Panc1 (cell line): ENCODE measurements at regions not wholly inside any gene's neighbourhood (a gene's known extent, or its start where the extent isn't known, plus 50 kb on each side); places are given as distances from the start of the nearest gene placed in this dataset.

ENCODE experiments used
- ATAC-seq: fragments of 200-7000 bp; cut with Tn5 transposase; 2 replicates; pipeline ENCODE4 v1.9.1; 2020; ENCODE audit warnings: mild to moderate bottlenecking, moderate library complexity
- BruUV-seq: library from RNA; stranded (reverse); fragments of 400-500 nt; replicated peaks from 2 replicates; lab custom pipeline; 2021; lab: Mats Ljungman, UMichigan
- CTCF ChIA-PET: fragments of 300-600 bp; sonication (Branson Sonifier 250); formaldehyde crosslinking; loops from one replicate; lab custom pipeline; 2022; ENCODE audit warnings: antibody characterized with exemption; lab: Charles Lee
- POLR2A ChIA-PET: fragments of 300-600 bp; sonication (Branson Sonifier 250); formaldehyde crosslinking; loops from one replicate; lab custom pipeline; 2022; ENCODE audit warnings: antibody characterized with exemption; lab: Charles Lee
- DNase-seq: peaks from one replicate; pipeline ENCODE4 v3.0.0-alpha.2; 2010; ENCODE audit warnings: low read depth, low spot score
- H3K27ac ChIP-seq: 2 replicates; pipeline ENCODE4 v1.5.1; 2011; ENCODE audit warnings: mild to moderate bottlenecking, low read length, inconsistent platforms
- H3K27me3 ChIP-seq: fragments of 200-500 bp; sonication (Bioruptor generic); 2 replicates; pipeline ENCODE4 v1.6.0; 2014; ENCODE audit warnings: low read length, inconsistent platforms; ENCODE audit not compliant: control insufficient read depth, insufficient read depth
- H3K36me3 ChIP-seq: fragments of 200-500 bp; sonication (Bioruptor generic); 2 replicates; pipeline ENCODE4 v1.5.1; 2014; ENCODE audit warnings: inconsistent platforms, mild to moderate bottlenecking, low read length, moderate library complexity; ENCODE audit not compliant: control insufficient read depth, insufficient read depth
- H3K4me1 ChIP-seq: 2 replicates; pipeline ENCODE4 v1.5.1; 2011; ENCODE audit warnings: inconsistent platforms, mild to moderate bottlenecking, low read length, moderate library complexity; ENCODE audit not compliant: control insufficient read depth, insufficient read depth
- H3K4me3 ChIP-seq, 2 experiments: 2 replicates each; pipeline ENCODE4 v1.5.1; 2011 to 2012; ENCODE audit warnings: low read depth in 2 of 2, low read length in 2 of 2, mild to moderate bottlenecking in 2 of 2, inconsistent platforms in 1 of 2, moderate library complexity in 1 of 2
- H3K9me3 ChIP-seq: fragments of 200-500 bp; sonication (Bioruptor generic); 2 replicates; pipeline ENCODE4 v1.5.1; 2014; ENCODE audit warnings: low read depth, mild to moderate bottlenecking, inconsistent platforms, low read length, moderate library complexity; ENCODE audit not compliant: control insufficient read depth, insufficient read depth
- POLR2AphosphoS5 ChIP-seq: IDR thresholded peaks from 2 replicates; pipeline ENCODE4 v1.6.1; 2012; ENCODE audit warnings: mild to moderate bottlenecking, low read depth, low read length, moderate library complexity
- SIN3A ChIP-seq: IDR thresholded peaks from 2 replicates; pipeline ENCODE4 v1.6.1; 2012; ENCODE audit warnings: low read depth, mild to moderate bottlenecking, low read length, moderate library complexity, borderline replicate concordance; ENCODE audit not compliant: insufficient read depth
- TCF7L2 ChIP-seq: IDR thresholded peaks from 2 replicates; pipeline ENCODE4 v1.6.1; 2011; ENCODE audit warnings: mild to moderate bottlenecking, low read depth, low read length, inconsistent platforms
- in situ Hi-C: cut with HindIII; loops from 2 replicates; pipeline ENCODE4 v1.10.0; 2016; ENCODE audit warnings: low sequenced_read_pairs, low pct_unique_long_range_greater_than_20kb
- intact Hi-C: fragments of 100-400 bp; cut with micrococcal nuclease; formaldehyde crosslinking; loops from one replicate; pipeline ENCODE4 v1.10.0; 2022; ENCODE audit not compliant: unreplicated experiment
- TF ChIP-seq, protein P1 (sequence below): fragments of 450-650 bp; IDR thresholded peaks from 2 replicates; pipeline ENCODE4 v1.5.1; 2017; ENCODE audit warnings: mild to moderate bottlenecking
- TF ChIP-seq, protein P2 (sequence below), 2 experiments: IDR thresholded peaks; 2 replicates each; pipeline ENCODE4 v1.6.1; 2011 to 2012; ENCODE audit warnings: low read depth in 2 of 2, control low read depth in 1 of 2, low read length in 1 of 2, mild to moderate bottlenecking in 1 of 2, moderate library complexity in 1 of 2; ENCODE audit not compliant: insufficient read depth in 1 of 2

DNA sequence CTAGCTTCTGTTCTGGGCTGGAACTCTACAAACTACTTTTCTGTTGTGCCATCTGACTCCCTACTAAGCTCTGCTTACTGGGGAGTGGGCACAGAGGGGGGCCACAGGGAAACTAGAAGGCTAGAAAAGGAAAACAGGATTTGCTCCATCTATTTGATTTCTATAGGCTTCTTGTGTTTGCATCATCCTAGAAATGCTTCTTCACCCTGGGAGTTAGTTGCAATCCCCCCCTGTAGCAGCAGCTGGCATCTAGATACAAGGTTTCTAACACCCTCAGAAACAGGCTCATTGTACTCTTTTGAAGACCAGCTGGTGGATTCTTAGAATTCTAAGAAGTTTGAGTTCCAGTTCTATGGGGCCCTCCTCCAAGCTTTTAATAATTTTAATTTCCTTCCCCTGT is 213.4 kb downstream of the TMA16 start:
- TF ChIP-seq, protein P1, sequence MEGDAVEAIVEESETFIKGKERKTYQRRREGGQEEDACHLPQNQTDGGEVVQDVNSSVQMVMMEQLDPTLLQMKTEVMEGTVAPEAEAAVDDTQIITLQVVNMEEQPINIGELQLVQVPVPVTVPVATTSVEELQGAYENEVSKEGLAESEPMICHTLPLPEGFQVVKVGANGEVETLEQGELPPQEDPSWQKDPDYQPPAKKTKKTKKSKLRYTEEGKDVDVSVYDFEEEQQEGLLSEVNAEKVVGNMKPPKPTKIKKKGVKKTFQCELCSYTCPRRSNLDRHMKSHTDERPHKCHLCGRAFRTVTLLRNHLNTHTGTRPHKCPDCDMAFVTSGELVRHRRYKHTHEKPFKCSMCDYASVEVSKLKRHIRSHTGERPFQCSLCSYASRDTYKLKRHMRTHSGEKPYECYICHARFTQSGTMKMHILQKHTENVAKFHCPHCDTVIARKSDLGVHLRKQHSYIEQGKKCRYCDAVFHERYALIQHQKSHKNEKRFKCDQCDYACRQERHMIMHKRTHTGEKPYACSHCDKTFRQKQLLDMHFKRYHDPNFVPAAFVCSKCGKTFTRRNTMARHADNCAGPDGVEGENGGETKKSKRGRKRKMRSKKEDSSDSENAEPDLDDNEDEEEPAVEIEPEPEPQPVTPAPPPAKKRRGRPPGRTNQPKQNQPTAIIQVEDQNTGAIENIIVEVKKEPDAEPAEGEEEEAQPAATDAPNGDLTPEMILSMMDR = no peak
- TF ChIP-seq TCF7L2 (no peak), POLR2AphosphoS5 (no peak), SIN3A (no peak)
- TF ChIP-seq, protein P2, sequence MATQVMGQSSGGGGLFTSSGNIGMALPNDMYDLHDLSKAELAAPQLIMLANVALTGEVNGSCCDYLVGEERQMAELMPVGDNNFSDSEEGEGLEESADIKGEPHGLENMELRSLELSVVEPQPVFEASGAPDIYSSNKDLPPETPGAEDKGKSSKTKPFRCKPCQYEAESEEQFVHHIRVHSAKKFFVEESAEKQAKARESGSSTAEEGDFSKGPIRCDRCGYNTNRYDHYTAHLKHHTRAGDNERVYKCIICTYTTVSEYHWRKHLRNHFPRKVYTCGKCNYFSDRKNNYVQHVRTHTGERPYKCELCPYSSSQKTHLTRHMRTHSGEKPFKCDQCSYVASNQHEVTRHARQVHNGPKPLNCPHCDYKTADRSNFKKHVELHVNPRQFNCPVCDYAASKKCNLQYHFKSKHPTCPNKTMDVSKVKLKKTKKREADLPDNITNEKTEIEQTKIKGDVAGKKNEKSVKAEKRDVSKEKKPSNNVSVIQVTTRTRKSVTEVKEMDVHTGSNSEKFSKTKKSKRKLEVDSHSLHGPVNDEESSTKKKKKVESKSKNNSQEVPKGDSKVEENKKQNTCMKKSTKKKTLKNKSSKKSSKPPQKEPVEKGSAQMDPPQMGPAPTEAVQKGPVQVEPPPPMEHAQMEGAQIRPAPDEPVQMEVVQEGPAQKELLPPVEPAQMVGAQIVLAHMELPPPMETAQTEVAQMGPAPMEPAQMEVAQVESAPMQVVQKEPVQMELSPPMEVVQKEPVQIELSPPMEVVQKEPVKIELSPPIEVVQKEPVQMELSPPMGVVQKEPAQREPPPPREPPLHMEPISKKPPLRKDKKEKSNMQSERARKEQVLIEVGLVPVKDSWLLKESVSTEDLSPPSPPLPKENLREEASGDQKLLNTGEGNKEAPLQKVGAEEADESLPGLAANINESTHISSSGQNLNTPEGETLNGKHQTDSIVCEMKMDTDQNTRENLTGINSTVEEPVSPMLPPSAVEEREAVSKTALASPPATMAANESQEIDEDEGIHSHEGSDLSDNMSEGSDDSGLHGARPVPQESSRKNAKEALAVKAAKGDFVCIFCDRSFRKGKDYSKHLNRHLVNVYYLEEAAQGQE (IDR thresholded peaks at IDR 0.05; ENCODE audit: insufficient read depth in 1 of 2, low read depth in 2 of 2, low read length in 1 of 2) = no peak
- Histone ChIP-seq H3K27ac (no peak overlapping the region), H3K4me3 (no peak overlapping the region), H3K36me3 (no peaks in the 10 kb centered on the region), H3K9me3 (no peaks in the 10 kb centered on the region), H3K27me3 (no peaks in the 10 kb centered on the region), H3K4me1 (no peaks in the 10 kb centered on the region)
- no peak for ATAC-seq
- DNase-seq = no peak
- intact Hi-C loops = no loop called here
- CTCF ChIA-PET = no interaction called here
- no TSS peak for BruUV-seq
- in situ Hi-C loops = no loop called here
- POLR2A ChIA-PET = no interaction called here

DNA sequence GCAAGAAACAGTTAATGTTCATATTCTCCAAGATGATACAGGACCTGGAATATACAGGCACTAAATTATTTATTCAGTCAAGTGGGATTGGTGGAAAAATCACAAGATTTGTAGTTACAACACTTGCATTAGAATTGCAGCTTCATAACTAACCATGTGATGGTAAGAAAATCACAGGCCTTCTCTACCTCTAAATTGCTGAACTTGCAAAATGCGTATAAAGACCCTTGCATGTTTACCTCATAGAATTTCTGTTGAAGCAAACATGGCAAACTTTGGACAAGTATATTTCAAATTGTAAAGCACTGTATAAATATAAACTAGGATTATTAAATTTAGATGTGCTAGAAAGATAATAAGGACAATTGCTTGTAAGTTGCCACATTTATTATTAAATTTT is 215.1 kb downstream of the TMA16 start:
- ATAC-seq = no peak
- BruUV-seq = no TSS peak
- Histone ChIP-seq H3K4me3 (no peak overlapping the region), H3K36me3 (no peaks in the 10 kb centered on the region), H3K9me3 (no peaks in the 10 kb centered on the region), H3K4me1 (no peaks in the 10 kb centered on the region), H3K27ac (no peak overlapping the region), H3K27me3 (no peaks in the 10 kb centered on the region)
- ChIA-PET CTCF (no interaction called here), POLR2A (no interaction called here)
- no peak for DNase-seq
- in situ Hi-C loops = no loop called here
- TF ChIP-seq SIN3A (no peak), TCF7L2 (no peak), POLR2AphosphoS5 (no peak)
- TF ChIP-seq, protein P2 (IDR thresholded peaks at IDR 0.05; ENCODE audit: insufficient read depth in 1 of 2, low read depth in 2 of 2, low read length in 1 of 2) = no peak
- TF ChIP-seq, protein P1 = no peak
- intact Hi-C loops = no loop called here
